H1 (cell line): ENCODE measurements at regions not wholly inside any gene's neighbourhood (a gene's known extent, or its start where the extent isn't known, plus 50 kb on each side); places are given as distances from the start of the nearest gene placed in this dataset.

Experiments used
- CHD7 ChIP-seq: fragments of 300-600 bp; sonication (generic); IDR thresholded peaks from 2 replicates; pipeline ENCODE4 v1.7.1; 2012; ENCODE audit warnings: low read length, moderate library complexity, mild to moderate bottlenecking, inconsistent platforms; ENCODE audit not compliant: insufficient replicate concordance
- EZH2 ChIP-seq: fragments of 200-600 bp; sonication (generic); IDR thresholded peaks from 2 replicates; pipeline ENCODE4 v1.7.1; 2012; ENCODE audit warnings: low read depth, mild to moderate bottlenecking, moderate library complexity, low read length, inconsistent platforms; ENCODE audit not compliant: severe bottlenecking
- POLR2AphosphoS5 ChIP-seq: IDR thresholded peaks from 2 replicates; pipeline ENCODE4 v1.6.1; 2011; ENCODE audit warnings: low read depth, low read length

- TF ChIP-seq EZH2 (no peak), POLR2AphosphoS5 (no peak), CHD7 (no peak)
Measured at GRCh38 chr4:110396963-110397362, 79.0 kb upstream of the ENPEP start (continued).
